HepG2 (cell line): ENCODE measurements at regions not wholly inside any gene's neighbourhood (a gene's known extent, or its start where the extent isn't known, plus 50 kb on each side); places are given as distances from the start of the nearest gene placed in this dataset.

Experiments used
- AGO2 ChIP-seq: fragments of 200-400 bp; formaldehyde crosslinking; optimal IDR thresholded peaks from 2 replicates; pipeline ENCODE3; 2017; ENCODE audit warnings: mild to moderate bottlenecking, low read depth, low read length, moderate library complexity
- ATRX ChIP-seq: sonication (generic); formaldehyde crosslinking; IDR thresholded peaks from 2 replicates; pipeline ENCODE4 v1.4.0; 2020; ENCODE audit warnings: missing genetic modification reagents, borderline replicate concordance
- CBX1 ChIP-seq: IDR thresholded peaks from one replicate; pipeline ENCODE4 v1.6.1; 2016; ENCODE audit warnings: antibody characterized with exemption, low read depth
- CC2D1A ChIP-seq: sonication (generic); formaldehyde crosslinking; IDR thresholded peaks from 2 replicates; pipeline ENCODE4 v1.8.1; 2023; ENCODE audit warnings: mild to moderate bottlenecking, missing genetic modification reagents
- DPF2 ChIP-seq: sonication (generic); formaldehyde crosslinking; IDR thresholded peaks from 2 replicates; pipeline ENCODE4 v1.4.0; 2020; ENCODE audit warnings: mild to moderate bottlenecking, low read depth, missing genetic modification reagents, borderline replicate concordance
- GABPB1 ChIP-seq: IDR thresholded peaks from 2 replicates; pipeline ENCODE4 v1.6.1; 2016; ENCODE audit warnings: mild to moderate bottlenecking, missing genetic modification reagents, moderate library complexity, missing compliant biosample characterization
- IRF2 ChIP-seq: IDR thresholded peaks from 2 replicates; pipeline ENCODE4 v1.6.1; 2018; ENCODE audit warnings: missing genetic modification reagents, missing compliant biosample characterization
- KDM5A ChIP-seq: fragments of 200-600 bp; sonication (generic); IDR thresholded peaks from 2 replicates; pipeline ENCODE4 v1.7.0; 2018; ENCODE audit warnings: antibody characterized with exemption, mild to moderate bottlenecking, low read length, borderline replicate concordance
- KLF15 ChIP-seq: sonication (generic); formaldehyde crosslinking; IDR thresholded peaks from 2 replicates; pipeline ENCODE4 v1.8.1; 2023; ENCODE audit warnings: borderline replicate concordance, mild to moderate bottlenecking, inconsistent platforms, missing genetic modification reagents, mixed read lengths
- NCOA1 ChIP-seq: sonication (generic); formaldehyde crosslinking; IDR thresholded peaks from 2 replicates; pipeline ENCODE4 v1.9.0; 2021; ENCODE audit warnings: missing genetic modification reagents
- NFYC ChIP-seq: IDR thresholded peaks from 2 replicates; pipeline ENCODE4 v1.6.1; 2016; ENCODE audit warnings: missing genetic modification reagents, missing compliant biosample characterization
- NONO ChIP-seq, 2 experiments: fragments of 450-650 bp in 1 of 2; sonication (generic) in 1 of 2; formaldehyde crosslinking in 1 of 2; IDR thresholded peaks in 1 of 2; conservative IDR thresholded peaks in 1 of 2; 2 replicates each; pipeline versions ENCODE4 v1.6.1 to v1.8.0; 2017 to 2022; ENCODE audit warnings: mild to moderate bottlenecking in 1 of 2, missing genetic modification reagents in 1 of 2, moderate library complexity in 1 of 2
- NR2F2 ChIP-seq: IDR thresholded peaks from 2 replicates; pipeline ENCODE4 v1.6.1; 2012; ENCODE audit warnings: low read depth, inconsistent platforms, borderline replicate concordance
- RFX1 ChIP-seq: fragments of 450-650 bp; IDR thresholded peaks from 2 replicates; pipeline ENCODE4 v1.6.1; 2017
- RNF2 ChIP-seq: fragments of 450-650 bp; conservative IDR thresholded peaks from 2 replicates; pipeline ENCODE4 v1.6.1; 2016; ENCODE audit warnings: low read depth
- SRF ChIP-seq: IDR thresholded peaks from 2 replicates; pipeline ENCODE4 v1.6.1; 2011; ENCODE audit warnings: mild to moderate bottlenecking, low read depth, low read length, moderate library complexity
- WIZ ChIP-seq: sonication (generic); formaldehyde crosslinking; IDR thresholded peaks from 2 replicates; pipeline ENCODE4 v1.5.1; 2020; ENCODE audit warnings: mild to moderate bottlenecking, missing genetic modification reagents
- XRCC5 ChIP-seq: fragments of 200-400 bp; formaldehyde crosslinking; optimal IDR thresholded peaks from 2 replicates; pipeline ENCODE3; 2017; ENCODE audit warnings: mild to moderate bottlenecking, low read length
- ZBTB3 ChIP-seq: sonication (generic); formaldehyde crosslinking; IDR thresholded peaks from 2 replicates; pipeline ENCODE4 v1.4.0; 2020; ENCODE audit warnings: low read depth, mild to moderate bottlenecking, moderate library complexity, missing genetic modification reagents, borderline replicate concordance
- ZBTB7B ChIP-seq: sonication (generic); formaldehyde crosslinking; IDR thresholded peaks from 2 replicates; pipeline ENCODE4 v1.4.0; 2020; ENCODE audit warnings: missing genetic modification reagents
- ZNF234 ChIP-seq: sonication (generic); formaldehyde crosslinking; conservative IDR thresholded peaks from 2 replicates; pipeline ENCODE4 v1.5.1; 2020; ENCODE audit warnings: mild to moderate bottlenecking, missing genetic modification reagents
- ZNF274 ChIP-seq: sonication (generic); formaldehyde crosslinking; IDR thresholded peaks from 2 replicates; pipeline ENCODE4 v1.5.1; 2020; ENCODE audit warnings: mild to moderate bottlenecking, missing genetic modification reagents
- ZNF501 ChIP-seq: sonication (generic); formaldehyde crosslinking; IDR thresholded peaks from 2 replicates; pipeline ENCODE4 v1.5.1; 2020; ENCODE audit warnings: mild to moderate bottlenecking, moderate library complexity, missing genetic modification reagents
- ZNF780A ChIP-seq: sonication (generic); formaldehyde crosslinking; IDR thresholded peaks from 2 replicates; pipeline ENCODE4 v1.8.0; 2022; ENCODE audit warnings: mild to moderate bottlenecking, missing genetic modification reagents, moderate library complexity
- ZSCAN9 ChIP-seq: IDR thresholded peaks from 2 replicates; pipeline ENCODE4 v1.6.1; 2016; ENCODE audit warnings: borderline replicate concordance
- TF ChIP-seq, protein P1 (sequence below): sonication (generic); formaldehyde crosslinking; IDR thresholded peaks from 2 replicates; pipeline ENCODE4 v1.9.0; 2021; ENCODE audit warnings: missing genetic modification reagents, mild to moderate bottlenecking, borderline replicate concordance
- TF ChIP-seq, protein P2 (sequence below): sonication (generic); formaldehyde crosslinking; IDR thresholded peaks from 2 replicates; pipeline ENCODE4 v1.4.0; 2020; ENCODE audit warnings: mild to moderate bottlenecking, missing genetic modification reagents

DNA sequence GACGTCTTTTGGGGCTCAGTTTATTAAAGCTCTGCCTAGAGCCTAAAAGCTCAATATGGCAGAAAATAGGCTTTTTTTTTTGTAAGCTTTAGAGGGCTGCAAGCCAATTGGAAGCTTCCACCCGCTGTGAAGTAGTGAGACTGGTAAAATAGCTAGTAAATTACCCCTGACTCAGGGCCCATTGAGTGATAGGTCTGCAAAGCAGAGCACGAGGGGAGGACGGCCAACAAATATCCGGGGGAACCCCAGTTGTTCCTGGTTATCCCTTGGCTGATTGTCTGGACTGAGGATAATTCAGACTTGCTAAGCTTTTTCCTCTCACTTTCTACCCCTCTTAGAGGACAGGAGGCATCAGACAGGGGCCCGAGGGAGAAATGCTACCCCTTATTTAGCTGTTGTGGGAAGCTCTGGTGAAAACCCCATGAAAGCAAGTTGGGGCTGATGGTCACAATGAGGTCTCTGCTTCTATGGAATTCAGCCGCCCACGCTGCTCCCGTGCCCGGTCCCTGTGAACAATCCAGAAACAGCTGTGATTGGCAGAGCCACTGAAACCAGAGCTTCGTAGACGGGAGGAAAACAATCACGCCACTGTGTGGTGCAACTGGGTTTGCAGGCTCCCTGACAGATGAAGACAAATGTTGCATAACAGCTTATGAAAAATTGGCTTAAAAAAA lies 141.9 kb upstream of the LGALSL start (continued):
- TF ChIP-seq, protein P1, sequence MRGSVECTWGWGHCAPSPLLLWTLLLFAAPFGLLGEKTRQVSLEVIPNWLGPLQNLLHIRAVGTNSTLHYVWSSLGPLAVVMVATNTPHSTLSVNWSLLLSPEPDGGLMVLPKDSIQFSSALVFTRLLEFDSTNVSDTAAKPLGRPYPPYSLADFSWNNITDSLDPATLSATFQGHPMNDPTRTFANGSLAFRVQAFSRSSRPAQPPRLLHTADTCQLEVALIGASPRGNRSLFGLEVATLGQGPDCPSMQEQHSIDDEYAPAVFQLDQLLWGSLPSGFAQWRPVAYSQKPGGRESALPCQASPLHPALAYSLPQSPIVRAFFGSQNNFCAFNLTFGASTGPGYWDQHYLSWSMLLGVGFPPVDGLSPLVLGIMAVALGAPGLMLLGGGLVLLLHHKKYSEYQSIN = no peak
- TF ChIP-seq ZNF780A (no peak), NR2F2 (no peak), CBX1 (no peak), SRF (no peak), XRCC5 (peak; percentile 49), ZNF274 (0 out of 2 replicates have a peak, but pooled peaks have one; percentile 44), AGO2 (no peak), ZNF501 (CRISPR knock-in tag) (0 out of 2 replicates have a peak, but pooled peaks have one; percentile 56), NFYC (CRISPR knock-in tag) (peak; percentile 66), WIZ (CRISPR knock-in tag) (no peak), ATRX (CRISPR knock-in tag) (no peak), ZNF234 (CRISPR knock-in tag) (no peak), NONO (IDR thresholded peaks at IDR 0.05) (no peak), NONO (CRISPR knock-in tag; conservative IDR thresholded peaks at IDR 0.05) (no peak), ZSCAN9 (CRISPR knock-in tag) (no peak), ZBTB3 (CRISPR knock-in tag) (no peak), KLF15 (CRISPR knock-in tag) (no peak), NCOA1 (CRISPR knock-in tag) (no peak), DPF2 (CRISPR knock-in tag) (no peak), IRF2 (CRISPR knock-in tag) (0 out of 2 replicates have a peak, but pooled peaks have one; percentile 15), GABPB1 (CRISPR knock-in tag) (0 out of 2 replicates have a peak, but pooled peaks have one; percentile 25), RFX1 (no peak), ZBTB7B (CRISPR knock-in tag) (no peak), KDM5A (no peak), RNF2 (no peak), CC2D1A (no peak)
- TF ChIP-seq, protein P2, sequence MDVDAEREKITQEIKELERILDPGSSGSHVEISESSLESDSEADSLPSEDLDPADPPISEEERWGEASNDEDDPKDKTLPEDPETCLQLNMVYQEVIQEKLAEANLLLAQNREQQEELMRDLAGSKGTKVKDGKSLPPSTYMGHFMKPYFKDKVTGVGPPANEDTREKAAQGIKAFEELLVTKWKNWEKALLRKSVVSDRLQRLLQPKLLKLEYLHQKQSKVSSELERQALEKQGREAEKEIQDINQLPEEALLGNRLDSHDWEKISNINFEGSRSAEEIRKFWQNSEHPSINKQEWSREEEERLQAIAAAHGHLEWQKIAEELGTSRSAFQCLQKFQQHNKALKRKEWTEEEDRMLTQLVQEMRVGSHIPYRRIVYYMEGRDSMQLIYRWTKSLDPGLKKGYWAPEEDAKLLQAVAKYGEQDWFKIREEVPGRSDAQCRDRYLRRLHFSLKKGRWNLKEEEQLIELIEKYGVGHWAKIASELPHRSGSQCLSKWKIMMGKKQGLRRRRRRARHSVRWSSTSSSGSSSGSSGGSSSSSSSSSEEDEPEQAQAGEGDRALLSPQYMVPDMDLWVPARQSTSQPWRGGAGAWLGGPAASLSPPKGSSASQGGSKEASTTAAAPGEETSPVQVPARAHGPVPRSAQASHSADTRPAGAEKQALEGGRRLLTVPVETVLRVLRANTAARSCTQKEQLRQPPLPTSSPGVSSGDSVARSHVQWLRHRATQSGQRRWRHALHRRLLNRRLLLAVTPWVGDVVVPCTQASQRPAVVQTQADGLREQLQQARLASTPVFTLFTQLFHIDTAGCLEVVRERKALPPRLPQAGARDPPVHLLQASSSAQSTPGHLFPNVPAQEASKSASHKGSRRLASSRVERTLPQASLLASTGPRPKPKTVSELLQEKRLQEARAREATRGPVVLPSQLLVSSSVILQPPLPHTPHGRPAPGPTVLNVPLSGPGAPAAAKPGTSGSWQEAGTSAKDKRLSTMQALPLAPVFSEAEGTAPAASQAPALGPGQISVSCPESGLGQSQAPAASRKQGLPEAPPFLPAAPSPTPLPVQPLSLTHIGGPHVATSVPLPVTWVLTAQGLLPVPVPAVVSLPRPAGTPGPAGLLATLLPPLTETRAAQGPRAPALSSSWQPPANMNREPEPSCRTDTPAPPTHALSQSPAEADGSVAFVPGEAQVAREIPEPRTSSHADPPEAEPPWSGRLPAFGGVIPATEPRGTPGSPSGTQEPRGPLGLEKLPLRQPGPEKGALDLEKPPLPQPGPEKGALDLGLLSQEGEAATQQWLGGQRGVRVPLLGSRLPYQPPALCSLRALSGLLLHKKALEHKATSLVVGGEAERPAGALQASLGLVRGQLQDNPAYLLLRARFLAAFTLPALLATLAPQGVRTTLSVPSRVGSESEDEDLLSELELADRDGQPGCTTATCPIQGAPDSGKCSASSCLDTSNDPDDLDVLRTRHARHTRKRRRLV (CRISPR knock-in tag) = no peak
